ENCODE measurements at regions not wholly inside any gene's neighbourhood (a gene's known extent, or its start where the extent isn't known, plus 50 kb on each side); places are given as distances from the start of the nearest gene placed in this dataset.
"Not testable (repeated sequence)": the region's sequence is repeated elsewhere in the genome, so short reads cannot be mapped to it uniquely, and the experiment has no call there.

DNA sequence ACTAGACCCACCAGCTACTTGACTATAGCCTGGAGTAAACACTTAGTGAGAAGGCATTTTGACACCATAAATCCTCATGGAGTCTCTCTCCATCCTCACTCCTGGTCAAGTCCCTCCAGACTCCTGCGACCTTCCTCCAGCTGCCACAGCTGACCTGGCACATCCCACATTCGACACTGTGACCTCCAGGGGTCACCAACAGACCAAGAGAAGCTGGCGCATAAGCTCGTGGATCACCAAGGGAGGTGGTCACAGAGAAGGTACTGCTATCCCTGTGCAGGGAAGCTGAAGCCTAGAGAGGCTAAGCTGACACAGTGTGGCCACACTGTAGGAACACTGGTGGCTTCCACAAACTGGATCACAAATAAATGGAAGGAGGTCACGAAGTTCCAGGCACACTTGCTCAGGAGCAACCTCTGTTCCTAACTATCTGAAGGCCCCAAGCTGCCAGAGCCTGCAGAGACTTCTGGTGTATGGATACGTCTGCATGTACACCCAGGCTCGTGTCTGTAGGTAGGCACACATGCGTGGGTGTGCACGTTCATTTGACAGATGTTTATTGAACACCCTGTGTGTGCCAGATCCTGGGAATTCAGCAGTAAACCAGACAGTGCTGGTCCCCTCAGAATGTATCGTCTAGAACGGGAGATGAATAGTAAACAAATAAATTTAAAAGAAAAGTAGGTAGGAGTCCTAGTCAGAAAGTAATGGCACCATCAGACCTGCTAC lies 104.4 kb downstream of the C5orf15 start:
- no peaks in the 10 kb centered on the region for H4K20me1 ChIP-seq (ENCODE audit: low read length)
- H3K36me3 ChIP-seq (ENCODE audit: low read depth, low read length): no peaks in the 10 kb centered on the region
- BruUV-seq (replicated peaks): no TSS peak
- no peak overlapping the region for H2AFZ ChIP-seq (ENCODE audit: low read length)
- H3K4me2 ChIP-seq (ENCODE audit: low read length): no peak overlapping the region
- ATAC-seq (no peak), DNase-seq (no peak)
- H3K4me3 ChIP-seq (ENCODE audit: low read length): no peak overlapping the region
- no peak for TF ChIP-seq EZH2phosphoT487 (IDR thresholded peaks at IDR 0.05; ENCODE audit: borderline replicate concordance, low read length)
- TF ChIP-seq, protein P1, sequence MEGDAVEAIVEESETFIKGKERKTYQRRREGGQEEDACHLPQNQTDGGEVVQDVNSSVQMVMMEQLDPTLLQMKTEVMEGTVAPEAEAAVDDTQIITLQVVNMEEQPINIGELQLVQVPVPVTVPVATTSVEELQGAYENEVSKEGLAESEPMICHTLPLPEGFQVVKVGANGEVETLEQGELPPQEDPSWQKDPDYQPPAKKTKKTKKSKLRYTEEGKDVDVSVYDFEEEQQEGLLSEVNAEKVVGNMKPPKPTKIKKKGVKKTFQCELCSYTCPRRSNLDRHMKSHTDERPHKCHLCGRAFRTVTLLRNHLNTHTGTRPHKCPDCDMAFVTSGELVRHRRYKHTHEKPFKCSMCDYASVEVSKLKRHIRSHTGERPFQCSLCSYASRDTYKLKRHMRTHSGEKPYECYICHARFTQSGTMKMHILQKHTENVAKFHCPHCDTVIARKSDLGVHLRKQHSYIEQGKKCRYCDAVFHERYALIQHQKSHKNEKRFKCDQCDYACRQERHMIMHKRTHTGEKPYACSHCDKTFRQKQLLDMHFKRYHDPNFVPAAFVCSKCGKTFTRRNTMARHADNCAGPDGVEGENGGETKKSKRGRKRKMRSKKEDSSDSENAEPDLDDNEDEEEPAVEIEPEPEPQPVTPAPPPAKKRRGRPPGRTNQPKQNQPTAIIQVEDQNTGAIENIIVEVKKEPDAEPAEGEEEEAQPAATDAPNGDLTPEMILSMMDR (conservative IDR thresholded peaks at IDR 0.05; ENCODE audit: low read depth, low read length): no peak
- TF ChIP-seq EZH2 (IDR thresholded peaks at IDR 0.05; ENCODE audit: low read length, unreplicated experiment): no peak
- H3K9me3 ChIP-seq (ENCODE audit: low read length): no peaks in the 10 kb centered on the region
- no peak overlapping the region for H3K9ac ChIP-seq (ENCODE audit: low read length)
- ChIA-PET CTCF (no interaction called here), POLR2A (ENCODE audit: unreplicated experiment) (no interaction called here)
- no peaks in the 10 kb centered on the region for H3K27me3 ChIP-seq (ENCODE audit: low read length)
- H3F3A ChIP-seq (ENCODE audit: low read length, unreplicated experiment): no peaks in the 10 kb centered on the region
- H3K4me1 ChIP-seq (ENCODE audit: insufficient read depth, low read length): no peaks in the 10 kb centered on the region; the same call in 1 of the 2 replicates
- no peaks in the 10 kb centered on the region for H3K9me2 ChIP-seq (replicated peaks; ENCODE audit: low read length)
- H3K79me2 ChIP-seq (ENCODE audit: low read length): no peaks in the 10 kb centered on the region
- intact Hi-C loops (cut with micrococcal nuclease): no loop called here
- no peak overlapping the region for H3K27ac ChIP-seq (ENCODE audit: low read length)

DNA sequence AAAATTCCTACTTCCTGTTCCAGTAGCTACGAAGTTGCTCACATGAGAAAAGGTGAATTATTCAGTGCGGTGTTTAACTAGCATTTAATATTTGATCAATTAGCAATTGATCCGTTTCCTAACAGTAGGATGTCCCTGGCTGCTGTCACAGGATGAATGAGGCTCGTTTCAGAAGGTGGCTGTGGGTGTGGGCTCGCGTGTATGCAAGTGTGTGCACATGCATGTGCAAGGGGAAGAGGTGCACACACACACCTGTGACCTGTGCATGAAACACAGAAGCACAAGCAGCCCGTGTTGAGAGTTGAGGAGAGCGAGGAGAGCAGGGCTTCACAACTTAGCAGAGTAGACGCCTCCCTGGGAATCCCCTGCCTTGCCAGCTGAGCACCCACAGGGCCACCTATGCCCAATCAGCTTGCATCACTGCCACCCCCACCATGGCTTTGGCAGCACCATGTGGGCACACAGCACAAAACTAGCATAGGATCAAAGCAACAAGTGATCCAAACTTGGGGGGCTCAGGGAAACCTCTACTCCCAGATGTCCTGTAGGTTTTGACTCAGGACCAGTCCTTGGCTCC lies 107.2 kb downstream of the C5orf15 start:
- Histone ChIP-seq H3K9me2 (replicated peaks; ENCODE audit: low read length) (no peaks in the 10 kb centered on the region), H3K9me3 (ENCODE audit: low read length) (no peaks in the 10 kb centered on the region), H3K36me3 (ENCODE audit: low read depth, low read length) (no peaks in the 10 kb centered on the region), H4K20me1 (ENCODE audit: low read length) (no peaks in the 10 kb centered on the region), H3K79me2 (ENCODE audit: low read length) (no peaks in the 10 kb centered on the region), H3K27ac (ENCODE audit: low read length) (no peak overlapping the region), H3K9ac (ENCODE audit: low read length) (no peak overlapping the region), H3K4me3 (ENCODE audit: low read length) (no peak overlapping the region), H3K4me1 (ENCODE audit: insufficient read depth, low read length) (no peaks in the 10 kb centered on the region), H3K4me2 (ENCODE audit: low read length) (no peak overlapping the region), H2AFZ (ENCODE audit: low read length) (no peak overlapping the region), H3K27me3 (ENCODE audit: low read length) (no peaks in the 10 kb centered on the region), H3F3A (ENCODE audit: low read length, unreplicated experiment) (no peaks in the 10 kb centered on the region)
- TF ChIP-seq EZH2phosphoT487 (IDR thresholded peaks at IDR 0.05; ENCODE audit: borderline replicate concordance, low read length): no peak
- TF ChIP-seq EZH2 (IDR thresholded peaks at IDR 0.05; ENCODE audit: low read length, unreplicated experiment): no peak
- TF ChIP-seq, protein P1 (conservative IDR thresholded peaks at IDR 0.05; ENCODE audit: low read depth, low read length): no peak
- ATAC-seq (no peak), DNase-seq (no peak)
- ChIA-PET CTCF (no interaction called here), POLR2A (ENCODE audit: unreplicated experiment) (no interaction called here)
- no TSS peak for BruUV-seq (replicated peaks)
- intact Hi-C loops (cut with micrococcal nuclease): no loop called here

DNA sequence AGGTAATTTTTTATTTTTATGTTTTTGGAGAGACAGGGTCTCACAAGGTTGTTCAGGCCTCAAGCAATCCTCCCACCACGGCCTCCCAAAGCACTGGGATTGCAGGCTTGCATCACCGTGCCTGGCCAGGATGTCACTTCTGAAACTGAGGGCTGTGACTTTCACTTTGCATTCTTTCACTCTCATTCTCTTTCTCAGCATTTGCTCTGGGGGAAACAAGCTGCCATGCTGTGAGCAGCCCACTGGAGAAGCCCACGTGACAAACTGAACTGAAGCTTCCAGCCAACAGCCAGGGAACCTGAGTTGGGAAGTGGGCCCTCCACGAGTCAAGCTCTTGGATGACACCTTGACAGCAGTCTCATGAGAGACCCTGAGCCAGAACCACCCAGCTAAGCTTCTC lies 109.4 kb downstream of the C5orf15 start:
- no TSS peak for BruUV-seq (replicated peaks)
- CTCF ChIA-PET: no interaction called here
- POLR2A ChIA-PET (ENCODE audit: unreplicated experiment): no interaction called here

DNA sequence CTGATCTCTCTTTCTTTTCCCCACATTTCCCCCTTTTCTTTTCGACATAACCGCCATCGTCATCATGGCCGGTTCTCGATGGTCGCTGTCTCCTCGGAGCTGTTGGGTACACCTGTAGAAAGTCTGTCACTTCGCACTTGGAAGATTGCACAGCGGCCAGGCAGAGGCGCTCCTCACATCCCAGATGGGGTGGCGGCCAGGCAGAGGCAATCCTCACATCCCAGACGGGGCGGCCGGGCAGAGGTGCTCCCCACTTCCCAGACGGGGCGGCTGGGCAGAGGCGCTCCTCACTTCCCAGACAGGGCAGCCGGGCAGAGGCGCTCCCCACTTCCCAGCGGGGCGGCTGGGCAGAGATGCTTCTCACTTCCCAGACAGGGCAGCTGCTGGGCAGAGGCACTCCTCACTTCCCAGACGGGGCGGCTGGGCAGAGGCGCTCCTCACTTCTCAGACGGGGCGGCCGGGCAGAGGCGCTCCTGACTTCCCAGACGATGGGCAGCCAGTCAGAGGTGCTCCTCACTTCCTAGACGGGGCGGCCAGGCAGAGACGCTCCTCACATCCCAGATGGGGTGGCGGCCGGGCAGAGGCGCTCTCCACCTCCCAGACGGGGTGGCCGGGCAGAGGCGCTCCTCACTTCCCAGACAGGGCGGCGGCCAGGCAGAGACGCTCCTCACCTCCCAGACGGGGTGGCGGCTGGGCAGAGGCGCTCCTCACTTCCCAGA lies 110.7 kb downstream of the C5orf15 start:
- H3K9ac ChIP-seq (ENCODE audit: low read length); CTCF ChIA-PET; H3K27me3 ChIP-seq (ENCODE audit: low read length); H3K27ac ChIP-seq (ENCODE audit: low read length); H3K79me2 ChIP-seq (ENCODE audit: low read length); H3K36me3 ChIP-seq (ENCODE audit: low read depth, low read length); intact Hi-C loops (cut with micrococcal nuclease); H3K9me2 ChIP-seq (replicated peaks; ENCODE audit: low read length); POLR2A ChIA-PET (ENCODE audit: unreplicated experiment); ATAC-seq; H3K9me3 ChIP-seq (ENCODE audit: low read length); DNase-seq; H3K4me1 ChIP-seq (ENCODE audit: insufficient read depth, low read length); H3K4me2 ChIP-seq (ENCODE audit: low read length); H4K20me1 ChIP-seq (ENCODE audit: low read length); BruUV-seq (replicated peaks); H2AFZ ChIP-seq (ENCODE audit: low read length); H3K4me3 ChIP-seq (ENCODE audit: low read length); H3F3A ChIP-seq (ENCODE audit: low read length, unreplicated experiment): not testable (repeated sequence)

More for the DNA sequence above, 109.4 kb downstream of the C5orf15 start:
- no peak for TF ChIP-seq EZH2 (IDR thresholded peaks at IDR 0.05; ENCODE audit: low read length, unreplicated experiment)
- TF ChIP-seq, protein P1 (conservative IDR thresholded peaks at IDR 0.05; ENCODE audit: low read depth, low read length): no peak
- TF ChIP-seq EZH2phosphoT487 (IDR thresholded peaks at IDR 0.05; ENCODE audit: borderline replicate concordance, low read length): no peak
- DNase-seq (no peak), ATAC-seq (no peak)
- Histone ChIP-seq H3K27me3 (ENCODE audit: low read length) (no peaks in the 10 kb centered on the region), H3K36me3 (ENCODE audit: low read depth, low read length) (no peaks in the 10 kb centered on the region), H4K20me1 (ENCODE audit: low read length) (no peaks in the 10 kb centered on the region), H2AFZ (ENCODE audit: low read length) (no peak overlapping the region), H3K4me1 (ENCODE audit: insufficient read depth, low read length) (no peaks in the 10 kb centered on the region), H3K27ac (ENCODE audit: low read length) (no peak overlapping the region), H3K9me3 (ENCODE audit: low read length) (no peaks in the 10 kb centered on the region), H3K4me2 (ENCODE audit: low read length) (no peak overlapping the region), H3K4me3 (ENCODE audit: low read length) (no peak overlapping the region), H3K79me2 (ENCODE audit: low read length) (no peaks in the 10 kb centered on the region), H3K9me2 (replicated peaks; ENCODE audit: low read length) (no peaks in the 10 kb centered on the region), H3K9ac (ENCODE audit: low read length) (no peak overlapping the region), H3F3A (ENCODE audit: low read length, unreplicated experiment) (no peaks in the 10 kb centered on the region)
- intact Hi-C loops (cut with micrococcal nuclease): no loop called here

All from PC-3 (cell line).